NB4 (cell line): ENCODE measurements at regions not wholly inside any gene's neighbourhood (a gene's known extent, or its start where the extent isn't known, plus 50 kb on each side); places are given as distances from the start of the nearest gene placed in this dataset.

Experiments used
- MAX ChIP-seq: IDR thresholded peaks from 2 replicates; pipeline ENCODE4 v1.6.1; 2011; ENCODE audit warnings: low read depth, low read length
- TF ChIP-seq, protein P1 (sequence below): IDR thresholded peaks from one replicate; pipeline ENCODE4 v1.5.1; 2012; ENCODE audit warnings: low read depth, low read length

DNA sequence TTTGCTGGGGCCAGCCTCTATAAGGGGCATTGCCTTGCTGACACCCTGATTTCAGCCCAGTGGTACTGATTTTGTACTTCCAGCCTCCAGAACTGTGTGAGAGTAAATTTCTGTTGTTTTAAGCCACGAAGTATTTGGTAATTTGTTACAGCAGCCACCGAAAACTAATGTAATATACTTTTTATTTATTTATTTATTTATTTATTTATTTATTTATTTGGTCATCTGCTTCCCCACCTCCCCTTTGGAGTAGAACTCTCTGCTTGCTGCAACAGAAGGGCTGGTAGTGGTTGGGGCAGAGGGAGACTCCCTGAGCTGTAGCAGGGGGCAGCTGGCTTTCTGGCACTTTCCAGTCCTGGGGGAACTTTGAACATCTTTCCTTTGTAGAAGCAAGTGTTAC is 128.4 kb upstream of the RAG2 start:
- TF ChIP-seq, protein P1, sequence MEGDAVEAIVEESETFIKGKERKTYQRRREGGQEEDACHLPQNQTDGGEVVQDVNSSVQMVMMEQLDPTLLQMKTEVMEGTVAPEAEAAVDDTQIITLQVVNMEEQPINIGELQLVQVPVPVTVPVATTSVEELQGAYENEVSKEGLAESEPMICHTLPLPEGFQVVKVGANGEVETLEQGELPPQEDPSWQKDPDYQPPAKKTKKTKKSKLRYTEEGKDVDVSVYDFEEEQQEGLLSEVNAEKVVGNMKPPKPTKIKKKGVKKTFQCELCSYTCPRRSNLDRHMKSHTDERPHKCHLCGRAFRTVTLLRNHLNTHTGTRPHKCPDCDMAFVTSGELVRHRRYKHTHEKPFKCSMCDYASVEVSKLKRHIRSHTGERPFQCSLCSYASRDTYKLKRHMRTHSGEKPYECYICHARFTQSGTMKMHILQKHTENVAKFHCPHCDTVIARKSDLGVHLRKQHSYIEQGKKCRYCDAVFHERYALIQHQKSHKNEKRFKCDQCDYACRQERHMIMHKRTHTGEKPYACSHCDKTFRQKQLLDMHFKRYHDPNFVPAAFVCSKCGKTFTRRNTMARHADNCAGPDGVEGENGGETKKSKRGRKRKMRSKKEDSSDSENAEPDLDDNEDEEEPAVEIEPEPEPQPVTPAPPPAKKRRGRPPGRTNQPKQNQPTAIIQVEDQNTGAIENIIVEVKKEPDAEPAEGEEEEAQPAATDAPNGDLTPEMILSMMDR: no peak
- TF ChIP-seq MAX: no peak
